Stimulated activated CD8-positive, alpha-beta memory T cell treated with anti-CD3 and anti-CD28 coated beads, Interleukin-7, amount 100 ng/mL, for 48 hours (primary cell): ENCODE measurements at regions not wholly inside any gene's neighbourhood (a gene's known extent, or its start where the extent isn't known, plus 50 kb on each side); places are given as distances from the start of the nearest gene placed in this dataset.

Experiments
- DNase-seq, 2 donors: peaks; one replicate each; pipeline ENCODE4 v3.0.0-alpha.2; 2020; ENCODE audit warnings: low read depth in 1 of 2; ENCODE audit errors: extremely low read depth in 1 of 2

- DNase-seq: no peak
Measured at GRCh38 chr6:19638931-19639330, 198.2 kb upstream of the ID4 start.

DNA sequence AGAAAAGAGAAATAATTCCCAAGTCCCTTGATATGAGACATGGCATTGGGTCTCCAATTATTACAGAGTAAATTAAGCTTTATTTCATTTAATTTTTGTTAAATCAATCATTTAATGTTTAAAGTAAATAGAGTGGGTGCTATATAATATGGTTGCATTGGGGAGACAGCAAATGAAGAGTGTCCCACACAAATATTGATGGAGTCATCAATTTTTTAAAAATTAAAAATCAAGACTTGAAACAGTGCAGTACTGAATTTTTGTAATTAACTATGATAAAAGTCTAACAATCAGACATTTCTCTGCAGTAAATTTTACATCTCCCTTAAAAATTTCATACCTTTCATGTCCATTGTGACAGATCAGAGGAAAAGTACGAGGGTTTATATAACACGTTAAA lies 193.9 kb upstream of the ID4 start:
- DNase-seq: no peak

- no peak for DNase-seq
Measured at GRCh38 chr6:19643713-19644112, 193.5 kb upstream of the ID4 start.

DNA sequence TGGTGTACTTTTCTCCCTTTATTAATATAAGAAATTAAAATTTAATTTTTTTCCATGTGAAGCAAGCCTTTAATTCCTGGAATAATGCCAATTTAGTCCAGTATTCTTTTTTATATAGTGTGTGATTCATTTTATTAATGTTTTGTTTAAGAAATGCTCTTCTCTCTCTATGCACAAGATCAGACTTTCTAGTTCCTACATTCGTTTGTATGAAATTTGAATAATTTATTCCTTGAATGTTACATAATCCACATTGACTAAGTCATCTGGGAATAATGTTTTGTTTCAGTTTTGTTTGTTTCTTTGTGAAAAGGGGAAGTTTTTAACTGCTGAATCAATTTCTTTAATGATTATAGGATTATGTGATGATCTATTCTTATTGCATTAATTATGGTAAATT lies 181.4 kb upstream of the ID4 start:
- DNase-seq: no peak

GRCh38 chr6:19660123-19660910 lies 176.9 kb upstream of the ID4 start:
- no peak for DNase-seq

DNA sequence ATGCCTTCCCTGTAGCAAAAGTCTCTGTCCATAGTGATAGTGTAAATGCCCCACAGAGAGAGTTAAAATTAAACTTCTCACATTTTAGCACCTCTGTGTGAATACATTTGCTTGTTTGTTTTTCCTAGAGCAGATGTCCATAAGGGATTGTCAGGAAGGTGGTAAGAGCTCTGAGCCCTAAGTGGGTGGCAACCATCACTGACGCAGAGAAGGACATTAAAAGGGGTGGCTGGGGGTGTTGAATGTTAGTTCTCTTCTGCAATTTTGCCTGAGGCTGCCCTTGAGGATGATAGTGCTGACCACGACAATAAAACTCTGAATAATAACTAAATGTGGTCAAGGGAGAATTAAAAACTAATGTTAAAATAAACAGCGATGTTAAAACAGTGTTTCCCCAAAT lies 174.3 kb upstream of the ID4 start:
- no peak for DNase-seq

- DNase-seq: no peak
Measured at GRCh38 chr6:19663479-19663878, 173.7 kb upstream of the ID4 start.

- DNase-seq: no peak
Measured at GRCh38 chr6:19664050-19664449, 173.1 kb upstream of the ID4 start.

GRCh38 chr6:19664878-19665612 lies 172.1 kb upstream of the ID4 start:
- no peak for DNase-seq

DNA sequence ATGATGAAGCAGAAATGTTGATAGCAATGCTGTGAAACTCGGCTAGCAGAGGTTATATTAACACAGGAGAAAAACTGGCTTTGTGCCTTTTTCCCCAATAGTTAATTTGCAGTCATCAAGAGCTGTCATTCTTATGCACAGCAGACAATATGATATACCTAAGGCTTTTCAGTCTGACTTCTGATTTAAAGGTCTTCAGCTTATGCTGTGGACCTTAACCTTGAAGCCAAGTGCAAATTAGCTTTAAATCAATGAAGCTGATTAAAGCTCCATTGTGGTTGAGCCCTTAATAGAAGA lies 171.6 kb upstream of the ID4 start:
- no peak for DNase-seq

DNA sequence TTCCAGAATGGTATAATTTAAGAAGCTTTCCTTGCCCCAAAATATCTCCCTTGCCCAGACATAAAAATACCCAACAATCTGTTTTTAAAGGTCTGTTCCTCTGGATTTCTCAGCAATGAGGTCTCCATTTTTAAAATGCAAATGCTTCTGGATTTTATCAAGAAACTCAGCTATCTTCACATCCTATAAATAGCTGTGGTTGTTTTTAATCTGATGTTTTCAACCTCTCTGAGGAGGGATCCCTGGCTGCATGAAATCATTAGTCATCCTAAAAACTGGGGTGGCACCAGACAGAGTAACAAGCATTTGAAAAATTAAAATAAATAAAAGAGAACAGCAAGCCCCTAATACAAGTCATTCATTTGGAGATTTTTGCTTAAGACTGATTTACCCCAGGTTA lies 168.5 kb upstream of the ID4 start:
- DNase-seq: no peak

DNA sequence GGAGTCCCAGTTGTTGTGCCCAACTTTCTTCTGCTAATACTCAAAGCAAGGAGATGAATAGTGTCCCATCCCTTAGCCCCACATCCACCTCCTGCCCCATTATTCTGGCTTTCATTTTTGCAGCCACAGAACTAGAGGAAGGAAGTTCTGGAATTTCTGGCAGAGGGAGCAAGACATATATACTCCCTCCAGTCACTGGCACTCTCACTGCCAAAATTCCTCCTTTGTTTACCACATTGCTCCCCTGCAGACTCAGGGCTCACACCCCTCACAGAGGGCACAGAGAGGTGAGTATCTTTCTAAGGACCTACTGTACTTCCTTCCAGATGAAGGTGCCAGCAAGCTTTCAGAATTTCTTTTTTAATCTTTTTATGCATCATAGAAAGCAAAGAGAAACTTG lies 168.0 kb upstream of the ID4 start:
- no peak for DNase-seq

DNA sequence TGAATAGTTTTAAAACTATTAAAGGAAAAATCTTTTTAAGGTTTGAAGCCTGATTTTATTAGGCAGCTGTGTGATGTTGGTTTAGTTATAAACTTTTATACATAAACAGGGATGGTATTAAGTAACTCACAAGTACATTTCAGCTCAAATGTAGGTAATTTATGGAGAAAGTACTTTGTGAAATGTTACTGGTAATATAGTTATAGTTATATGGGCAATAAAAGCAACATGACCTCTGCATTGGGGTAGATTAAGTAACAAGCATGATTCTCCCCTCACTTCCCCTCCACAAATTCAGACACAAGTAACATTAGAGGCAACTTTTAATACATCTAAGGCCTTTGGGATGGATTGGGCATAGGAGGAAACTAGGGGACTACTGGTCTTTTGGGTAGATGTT lies 154.3 kb upstream of the ID4 start:
- DNase-seq: no peak

DNA sequence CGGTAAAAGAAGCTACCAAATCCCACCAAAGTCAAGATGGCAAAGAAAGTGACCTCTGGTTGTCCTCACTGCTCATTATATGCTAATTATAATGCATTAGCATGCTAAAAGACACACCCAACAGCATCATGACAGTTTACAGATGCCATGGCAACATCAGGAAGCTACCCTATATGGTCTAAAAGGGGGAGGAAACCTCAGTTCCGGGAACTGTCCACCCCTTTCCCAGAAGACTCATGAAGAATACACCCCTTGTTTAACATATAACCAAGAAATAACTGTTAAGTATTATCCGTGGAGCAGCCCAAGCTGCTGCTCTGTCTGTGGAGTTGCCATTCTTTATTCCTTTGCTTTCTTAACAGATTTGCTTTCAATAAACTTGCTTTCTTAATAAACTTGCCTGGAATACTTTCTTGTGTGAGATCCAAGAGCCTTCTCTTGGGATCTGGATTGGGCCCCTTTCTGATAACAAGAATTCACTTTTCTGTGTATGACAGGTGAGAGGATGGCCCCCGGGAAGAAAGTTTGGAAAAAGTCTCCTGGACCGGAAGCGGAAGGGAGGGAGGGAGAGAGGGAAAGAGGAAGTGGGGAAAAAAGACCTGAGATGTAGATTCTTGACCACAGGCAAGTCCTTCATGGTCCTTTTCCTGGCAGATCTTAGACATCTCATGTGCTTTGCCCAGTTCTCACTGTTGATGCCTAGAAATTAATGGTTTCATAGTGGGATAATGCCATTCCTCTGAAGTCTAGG lies 146.7 kb upstream of the ID4 start:
- no peak for DNase-seq

DNA sequence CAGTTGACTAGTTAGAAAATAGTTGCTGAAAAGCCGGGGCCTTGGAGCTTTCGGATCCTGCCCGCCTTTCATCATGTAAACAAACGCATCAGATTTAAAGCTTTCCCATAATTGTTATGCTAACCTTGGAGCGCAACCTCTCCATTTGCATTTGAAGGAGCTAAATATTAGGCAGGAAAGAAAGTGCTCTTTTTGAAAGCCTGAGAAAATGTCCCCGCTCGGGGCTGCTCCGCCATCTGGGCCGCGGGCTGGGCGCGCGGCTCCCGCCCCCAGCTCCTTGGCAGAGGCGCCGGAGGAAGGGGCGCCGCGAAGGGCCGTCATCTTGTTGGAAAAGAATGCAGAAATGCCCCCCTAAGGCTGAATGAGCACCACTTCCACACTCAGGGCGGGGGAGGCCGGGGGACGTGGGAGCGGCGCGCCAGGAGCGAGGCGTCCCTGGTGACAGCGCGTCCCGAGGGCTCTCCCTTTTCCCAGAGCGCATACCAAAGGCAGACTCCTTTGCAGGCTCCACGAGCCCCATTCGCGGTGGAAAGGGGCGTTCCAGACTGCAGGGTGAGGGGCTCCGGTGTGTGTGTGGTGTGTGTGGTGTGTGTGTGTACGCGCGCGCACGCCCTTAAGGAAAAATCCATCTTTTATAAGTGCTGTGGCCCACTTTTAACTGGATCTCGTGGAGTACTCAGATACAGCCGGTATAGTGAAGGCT lies 145.6 kb upstream of the ID4 start:
- no peak for DNase-seq

DNA sequence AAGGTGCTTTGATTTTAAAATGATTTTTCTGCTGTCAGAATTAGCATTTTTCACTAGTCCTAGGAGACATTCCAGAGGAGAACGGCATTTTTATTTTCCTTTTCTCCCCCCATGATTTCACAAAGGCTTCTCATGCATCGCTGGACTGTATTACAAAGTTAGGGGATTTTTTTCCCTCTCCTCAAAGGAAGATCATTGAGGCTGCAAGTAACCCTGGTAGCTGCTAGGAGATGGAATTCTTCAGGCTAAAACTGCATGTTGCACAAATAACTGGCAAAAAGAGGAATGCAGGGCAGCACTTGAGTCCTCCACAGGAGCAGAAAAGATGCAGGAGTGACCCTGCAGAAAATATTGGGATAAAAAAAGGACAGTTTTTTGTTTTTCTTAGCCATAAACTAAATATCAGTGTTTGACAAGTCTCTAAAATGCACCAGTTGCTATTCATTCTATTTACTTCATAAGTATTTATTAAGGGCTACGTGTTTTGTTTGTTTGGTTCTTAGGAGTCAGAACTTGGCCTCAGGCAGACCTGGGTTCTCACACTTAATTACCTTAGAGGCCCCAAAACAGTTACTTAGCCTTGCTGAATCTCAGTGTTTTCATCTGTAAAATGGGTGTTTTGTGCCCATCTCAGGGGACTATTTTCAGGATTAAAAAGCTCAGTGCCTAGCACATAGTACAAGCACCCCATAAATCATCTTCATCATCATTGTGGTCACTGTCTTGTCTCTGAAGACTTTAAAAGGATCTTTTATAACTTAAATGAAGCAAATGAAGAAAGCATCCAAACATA lies 144.5 kb upstream of the ID4 start:
- no peak for DNase-seq

DNA sequence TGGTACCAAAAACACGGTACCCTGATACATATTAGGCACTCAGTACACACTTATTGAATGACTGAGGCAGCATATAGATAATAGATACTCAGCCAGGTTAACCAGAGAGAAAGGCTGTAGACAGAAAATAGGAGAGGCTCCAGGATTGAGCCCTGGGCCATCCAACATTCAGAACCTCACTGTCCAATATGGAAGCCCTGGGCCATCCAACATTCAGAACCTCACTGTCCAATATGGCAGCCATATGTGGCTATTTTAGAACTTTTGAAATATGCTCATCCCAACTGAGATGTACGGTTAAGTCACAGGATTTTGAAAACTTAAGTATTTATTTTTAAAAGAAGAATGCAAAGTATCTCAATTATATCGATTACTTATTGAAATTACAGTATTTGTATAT lies 142.5 kb upstream of the ID4 start:
- no peak for DNase-seq

GRCh38 chr6:19697744-19698290 lies 139.4 kb upstream of the ID4 start:
- DNase-seq: no peak

DNA sequence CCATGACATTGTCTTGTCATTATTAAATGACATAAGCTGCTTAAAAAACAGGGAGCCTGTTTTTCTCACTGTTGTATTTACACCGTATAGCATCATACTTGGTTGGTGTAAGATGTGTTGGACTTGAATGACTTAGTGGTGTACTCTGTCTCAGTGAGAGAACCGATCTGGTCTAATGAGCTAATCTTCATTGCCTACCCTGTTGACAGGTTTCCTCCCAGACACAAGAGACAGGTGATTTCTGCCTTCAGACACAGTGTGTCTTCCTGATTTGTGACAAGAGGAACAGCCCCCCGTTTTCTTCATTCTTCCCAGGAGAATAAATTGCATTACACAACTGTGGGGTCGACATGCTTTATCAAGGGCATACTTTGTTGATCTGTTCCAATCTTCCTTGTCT lies 137.2 kb upstream of the ID4 start:
- DNase-seq: no peak

DNA sequence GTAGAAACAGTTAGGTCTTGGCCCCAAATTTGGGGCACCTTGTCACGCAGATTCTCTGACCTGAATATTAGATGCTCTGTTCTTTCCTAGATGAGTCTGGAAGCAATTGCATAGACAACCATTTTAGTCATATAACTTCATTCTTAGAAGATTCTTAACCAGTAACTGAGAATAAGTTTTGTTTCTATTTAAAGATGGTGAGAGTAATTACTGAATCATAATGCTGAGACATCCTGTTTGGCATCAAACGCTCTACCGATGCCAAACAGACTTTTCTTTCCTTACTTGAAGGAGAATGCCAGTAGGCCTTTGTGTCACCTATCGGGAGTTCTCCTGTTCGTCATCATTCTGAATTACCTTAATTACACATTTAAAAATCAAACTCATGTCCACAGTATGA lies 131.6 kb upstream of the ID4 start:
- no peak for DNase-seq
